ENCODE measurements at regions not wholly inside any gene's neighbourhood (a gene's known extent, or its start where the extent isn't known, plus 50 kb on each side); places are given as distances from the start of the nearest gene placed in this dataset.
A peak's percentile ranks its signal among the peaks of the same experiment; 100 is the strongest.

- no peak for DNase-seq
Measured at GRCh38 chr9:88737031-88737430, 202.1 kb downstream of the NXNL2 start.

DNA sequence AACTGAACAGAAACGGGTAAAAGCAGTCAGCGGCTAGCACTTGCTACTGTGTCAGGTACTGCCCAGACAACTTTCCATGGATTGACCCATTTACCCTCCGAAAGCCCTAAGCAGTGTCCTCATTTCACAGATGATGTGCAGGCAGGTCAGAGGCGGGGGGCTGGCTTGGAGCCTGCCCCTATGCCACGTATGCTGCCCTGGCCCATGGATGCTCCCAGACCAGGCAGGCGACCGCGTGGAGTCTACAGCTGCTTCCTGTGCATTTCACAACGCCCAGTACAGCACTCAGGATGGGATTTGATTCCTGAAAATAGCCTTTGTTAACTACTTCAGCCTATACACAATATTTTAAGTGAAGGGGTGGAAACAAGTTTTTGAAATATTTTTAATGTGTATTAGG, 202.9 kb downstream of the NXNL2 start:
- DNase-seq = peak; percentile 41

DNA sequence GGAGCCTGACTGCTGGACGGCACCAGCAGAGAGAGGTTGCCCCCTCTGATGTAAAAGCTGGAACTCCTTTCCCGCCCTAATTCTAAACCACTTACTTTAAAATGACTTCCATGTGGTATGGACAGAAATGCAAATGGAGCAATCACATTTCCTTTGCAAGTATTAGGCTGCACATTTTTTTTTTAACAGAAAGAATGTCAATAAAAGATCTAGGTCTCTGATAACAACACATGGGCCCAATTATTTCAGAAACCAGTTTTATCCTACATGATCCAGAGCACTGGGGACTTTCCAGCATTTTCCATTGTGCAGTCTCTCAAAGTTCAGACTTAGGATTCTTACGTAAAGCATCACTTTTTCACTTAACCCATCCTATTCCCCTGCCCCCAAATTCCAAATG, 203.7 kb downstream of the NXNL2 start:
- DNase-seq = peak; percentile 90

- DNase-seq = no peak
Measured at GRCh38 chr9:88739373-88739772, 204.4 kb downstream of the NXNL2 start.

DNA sequence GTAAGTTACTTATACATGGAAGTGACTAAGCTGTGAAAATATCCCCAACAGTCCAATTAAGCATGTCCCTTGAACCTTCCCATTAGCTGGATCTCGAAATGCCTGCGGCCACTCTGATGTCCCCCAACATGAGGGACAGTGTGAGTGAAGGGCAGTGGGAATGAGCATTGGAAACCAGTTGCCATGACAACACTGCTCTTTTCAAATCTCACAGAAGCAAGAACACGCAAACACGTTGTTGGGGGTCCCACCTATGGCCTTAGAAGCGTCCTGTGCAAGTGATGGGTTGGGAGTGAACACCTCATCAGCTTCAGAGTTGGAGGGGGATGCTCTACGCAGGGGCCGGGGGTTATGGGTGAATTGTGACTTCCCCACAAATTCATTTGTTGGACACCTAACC, 205.9 kb downstream of the NXNL2 start:
- no peak for DNase-seq

- DNase-seq = no peak
Measured at GRCh38 chr9:88741335-88741734, 206.4 kb downstream of the NXNL2 start.

- peak; percentile 70 for DNase-seq
Measured at GRCh38 chr9:88742483-88742882, 207.5 kb downstream of the NXNL2 start.

DNA sequence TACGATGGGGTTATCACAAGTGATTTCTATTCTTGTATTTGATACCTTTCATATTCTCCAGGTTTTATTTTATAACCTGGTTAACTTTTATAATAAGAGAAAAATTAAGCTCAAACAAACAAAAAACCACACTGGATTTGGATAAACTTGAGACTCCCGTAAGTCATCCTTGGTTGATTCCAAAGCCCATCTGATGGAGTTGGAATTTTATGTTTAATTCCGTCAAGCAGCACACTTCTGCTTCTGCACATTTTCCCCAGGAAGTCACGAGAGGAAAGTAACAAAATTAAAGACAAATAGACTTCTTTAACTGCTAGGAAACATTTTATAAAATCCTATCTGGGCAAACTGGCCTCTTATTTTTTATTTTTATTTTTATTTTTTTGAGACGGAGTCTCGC, 207.9 kb downstream of the NXNL2 start:
- no peak for DNase-seq

DNA sequence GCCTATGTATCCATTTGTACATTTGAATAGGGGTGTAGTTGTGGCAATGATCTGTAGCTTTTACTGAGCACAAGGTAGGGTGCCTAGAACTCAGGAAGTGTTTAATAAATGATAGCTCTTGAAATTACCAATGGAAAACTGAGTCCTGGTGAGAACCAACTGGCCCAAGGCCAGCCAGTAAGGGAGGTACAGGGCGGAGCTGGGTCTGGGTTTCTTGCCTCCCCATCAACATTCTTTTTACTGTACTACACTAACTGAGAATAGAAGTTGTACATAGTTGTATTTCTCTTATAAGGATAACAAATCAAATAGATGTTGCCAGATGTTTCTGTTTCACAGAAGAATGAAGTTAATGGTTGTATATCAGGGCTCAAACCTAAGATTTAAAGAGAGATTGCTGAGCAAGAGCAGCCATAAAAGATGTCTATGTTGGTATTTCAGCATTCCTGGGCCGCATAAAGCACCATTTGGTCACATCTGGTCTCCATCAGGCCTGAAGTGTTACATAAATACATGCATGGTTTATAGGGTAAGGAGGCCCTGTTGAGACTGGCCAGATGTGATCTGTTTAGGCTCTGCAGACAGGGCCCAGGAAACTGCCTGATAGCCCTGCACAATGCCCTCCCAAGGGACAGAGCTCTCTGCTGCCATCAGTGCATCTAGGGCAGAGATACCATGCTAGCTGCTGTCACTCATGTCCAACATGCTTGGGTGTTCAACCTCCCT, 210.5 kb downstream of the NXNL2 start:
- peak; percentile 97 for DNase-seq

DNA sequence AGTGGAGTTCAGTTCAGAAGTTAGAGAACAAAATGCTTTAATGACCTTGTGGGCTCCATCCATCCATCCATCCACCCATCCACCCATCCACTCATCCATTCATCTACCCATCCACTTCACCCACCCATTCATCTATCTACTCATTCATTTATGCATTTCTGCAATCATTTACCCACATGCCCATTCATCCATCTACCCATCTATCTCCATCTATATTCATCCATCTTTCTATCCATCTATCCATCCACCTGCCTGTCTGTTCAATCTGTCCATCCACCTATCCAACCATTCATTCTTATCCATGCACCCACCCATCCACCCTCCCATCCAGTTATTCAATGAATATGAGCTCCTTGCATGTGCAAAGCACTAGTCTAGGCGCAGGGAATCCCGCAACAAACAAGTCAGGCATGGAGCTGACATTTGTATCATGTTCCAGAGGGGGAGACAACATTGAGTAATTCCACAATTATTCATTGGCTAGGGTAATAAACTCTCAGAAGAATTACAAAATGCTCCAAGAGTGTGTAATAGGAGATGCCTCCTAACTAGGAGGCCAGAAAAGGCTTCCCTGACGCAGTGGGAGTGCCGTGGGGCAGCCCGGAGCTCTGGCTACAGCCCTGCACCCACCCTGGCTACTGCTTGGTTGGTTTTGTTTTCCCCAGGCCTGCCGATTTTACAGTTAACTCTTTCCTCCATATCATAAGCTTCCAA, 211.2 kb downstream of the NXNL2 start:
- DNase-seq = peak; percentile 94

- DNase-seq = no peak
Measured at GRCh38 chr9:88746743-88747398, 211.9 kb downstream of the NXNL2 start.

GRCh38 chr9:88747768-88748167, 212.8 kb downstream of the NXNL2 start:
- DNase-seq = peak; percentile 92

GRCh38 chr9:88748566-88749261, 213.7 kb downstream of the NXNL2 start:
- DNase-seq = peak; percentile 55

GRCh38 chr9:88749420-88749819, 214.4 kb downstream of the NXNL2 start:
- peak; percentile 60 for DNase-seq

DNA sequence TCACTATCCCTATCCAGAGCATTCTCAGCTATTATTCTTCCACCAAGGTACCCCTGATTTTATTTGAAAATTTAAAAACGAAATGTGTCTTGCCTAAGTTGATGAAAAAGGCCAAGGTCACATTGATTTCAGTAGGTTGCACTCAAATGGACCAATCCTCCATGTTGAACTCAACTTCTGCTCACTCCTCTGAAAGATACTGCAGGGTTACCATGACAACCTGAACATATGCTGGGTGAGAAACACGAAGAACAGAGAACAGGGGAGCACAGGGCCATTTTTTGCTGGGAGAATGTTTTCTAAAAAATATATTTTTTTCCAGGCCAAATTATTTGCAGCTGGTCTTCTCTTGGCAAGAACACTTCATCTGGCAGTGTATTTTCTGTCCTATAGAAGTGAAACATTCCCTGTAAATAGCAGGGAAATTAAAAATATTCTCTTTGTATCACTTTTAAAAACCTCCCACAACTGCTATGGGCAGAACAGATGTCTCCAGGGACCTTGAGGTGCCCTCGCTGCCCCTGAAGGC, 215.9 kb downstream of the NXNL2 start:
- no peak for DNase-seq

GRCh38 chr9:88751781-88752180, 216.8 kb downstream of the NXNL2 start:
- no peak for DNase-seq

DNA sequence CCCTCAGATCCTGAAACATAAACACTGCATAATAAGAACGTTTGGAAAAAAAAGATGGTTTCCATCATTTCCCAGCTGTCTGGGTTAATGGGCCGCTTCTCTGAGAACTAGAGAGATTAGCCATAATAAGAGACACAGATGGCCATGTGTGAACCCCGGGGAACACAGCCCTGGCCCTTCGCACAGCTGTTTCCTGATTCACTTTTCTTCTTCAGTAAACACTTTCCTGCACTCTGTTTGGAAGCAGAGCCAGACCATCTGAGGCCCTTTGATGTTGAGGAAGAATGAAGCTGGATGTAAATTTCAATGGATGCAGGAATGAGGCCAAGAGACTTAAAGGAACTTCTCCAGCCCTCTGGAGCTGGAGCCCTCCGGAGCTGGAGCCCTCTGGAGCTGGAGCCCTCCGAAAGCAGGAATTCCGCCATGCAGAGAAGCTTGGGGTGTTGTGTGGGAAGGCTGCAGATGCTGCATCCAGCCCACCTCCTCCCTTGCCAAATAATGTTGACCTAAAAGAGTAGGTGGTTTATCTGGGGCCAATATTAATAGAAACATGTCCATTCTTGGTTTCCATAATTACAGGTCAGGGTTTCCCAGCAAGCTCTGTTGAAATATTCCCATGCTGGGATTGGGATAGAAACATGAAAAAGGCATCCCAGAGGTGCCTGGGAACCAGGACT, 218.9 kb downstream of the NXNL2 start:
- peak; percentile 50 for DNase-seq

- DNase-seq = no peak
Measured at GRCh38 chr9:88754452-88754851, 219.5 kb downstream of the NXNL2 start.

GRCh38 chr9:88754886-88755285, 219.9 kb downstream of the NXNL2 start:
- DNase-seq = no peak

DNA sequence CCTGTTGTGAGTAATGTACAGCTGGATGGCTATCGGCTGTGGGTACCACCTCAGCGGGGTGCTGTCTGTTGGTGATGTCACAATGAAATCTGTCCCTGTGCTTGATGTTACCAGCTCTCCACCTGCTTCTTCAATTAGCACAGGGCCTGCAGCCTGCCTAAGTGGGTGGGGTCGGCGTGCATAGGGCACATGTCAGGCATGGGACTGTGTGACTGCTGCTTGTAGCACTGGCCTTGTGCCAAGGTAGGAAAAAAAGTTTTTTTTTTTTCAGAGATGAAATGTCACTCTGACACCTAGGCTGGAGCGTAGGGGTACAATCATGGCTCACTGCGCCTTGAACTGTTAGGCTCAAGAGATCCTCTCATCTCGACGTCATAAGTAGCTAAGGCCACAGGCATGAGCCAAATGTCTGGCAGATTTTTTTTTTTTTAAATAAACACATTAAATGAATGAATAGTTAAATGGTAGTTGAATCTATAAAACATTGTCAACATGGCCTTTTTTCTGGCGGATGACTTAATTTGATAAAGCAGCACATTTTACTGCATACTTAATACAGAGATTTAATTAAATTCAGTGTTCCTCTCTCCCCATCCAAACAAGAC, 222.5 kb downstream of the NXNL2 start:
- no peak for DNase-seq

GRCh38 chr9:88759364-88759763, 224.4 kb downstream of the NXNL2 start:
- peak; percentile 67 for DNase-seq

Data from fibroblast of upper back skin (primary cell).